Gastroesophageal sphincter (tissue), 3 donors: ENCODE measurements at regions not wholly inside any gene's neighbourhood (a gene's known extent, or its start where the extent isn't known, plus 50 kb on each side); places are given as distances from the start of the nearest gene placed in this dataset.

Experiments
- CTCF ChIP-seq, 4 experiments: fragments of 200-600 bp in 2 of 4; fragments of 450-650 bp in 2 of 4; sonication (generic) in 1 of 4; IDR thresholded peaks; one replicate each; pipeline ENCODE4 v1.5.1; 2017 to 2019; ENCODE audit warnings: antibody characterized with exemption in 4 of 4, mild to moderate bottlenecking in 2 of 4, moderate library complexity in 2 of 4
- EP300 ChIP-seq: sonication (generic); formaldehyde crosslinking; IDR thresholded peaks from one replicate; pipeline ENCODE4 v1.6.1; 2017; ENCODE audit warnings: antibody characterized with exemption, mild to moderate bottlenecking
- POLR2A ChIP-seq, 2 donors: fragments of 450-650 bp; IDR thresholded peaks; one replicate each; pipeline ENCODE4 v1.6.1; 2017; ENCODE audit warnings: antibody characterized with exemption in 2 of 2, mild to moderate bottlenecking in 2 of 2, moderate library complexity in 1 of 2
- POLR2AphosphoS5 ChIP-seq: sonication (generic); formaldehyde crosslinking; IDR thresholded peaks from one replicate; pipeline ENCODE4 v1.6.1; 2017; ENCODE audit warnings: antibody characterized with exemption

DNA sequence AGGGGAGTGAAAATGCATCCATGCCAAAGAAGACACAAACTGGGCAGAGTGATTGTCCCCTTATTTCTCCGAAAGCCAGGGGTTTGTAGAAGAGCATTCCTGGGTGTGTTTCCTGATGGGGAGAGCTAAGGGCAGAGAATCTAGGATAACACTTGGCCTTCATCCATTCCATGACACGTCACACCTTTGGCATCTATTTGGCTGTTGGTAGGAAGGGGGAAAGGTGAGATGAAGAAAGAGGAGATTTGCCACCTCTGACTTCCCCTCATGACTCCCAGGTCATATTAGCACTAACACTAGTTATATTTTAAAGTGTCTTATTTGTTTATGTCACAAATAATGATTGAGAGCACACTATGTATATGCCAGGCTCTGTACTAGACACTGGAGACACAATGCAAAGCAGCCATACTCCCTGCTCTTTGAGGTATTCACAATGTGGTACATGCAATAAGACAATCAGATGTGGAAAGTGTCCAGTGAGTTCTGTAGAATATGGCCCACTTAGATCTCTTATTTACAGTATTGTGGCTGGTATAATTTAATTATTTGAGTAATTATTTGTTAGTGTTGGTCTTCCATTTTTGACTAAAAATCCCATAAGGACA is 54.5 kb upstream of the GADD45A start:
- TF ChIP-seq CTCF (IDR thresholded peaks at IDR 0.05), result no peak
- no peak for TF ChIP-seq POLR2A (IDR thresholded peaks at IDR 0.05)
- TF ChIP-seq POLR2AphosphoS5, result no peak
- TF ChIP-seq EP300, result no peak
